HepG2 (cell line): ENCODE measurements at regions not wholly inside any gene's neighbourhood (a gene's known extent, or its start where the extent isn't known, plus 50 kb on each side); places are given as distances from the start of the nearest gene placed in this dataset.
"Not testable (repeated sequence)": the region's sequence is repeated elsewhere in the genome, so short reads cannot be mapped to it uniquely, and the experiment has no call there.

Experiments used
- ATAC-seq: fragments of 200-7000 bp; cut with Tn5 transposase; 3 replicates; pipeline ENCODE4 v1.9.1; 2020; ENCODE audit warnings: mild to moderate bottlenecking, moderate library complexity
- BruUV-seq: library from RNA; stranded (reverse); fragments of 400-500 nt; replicated peaks from 2 replicates; lab custom pipeline; 2021; lab: Mats Ljungman, UMichigan
- CTCF ChIA-PET: fragments of 300-600 bp; formaldehyde crosslinking; extraction: SDS; loops from one replicate; lab custom pipeline; 2021; ENCODE audit warnings: low total read pairs, inconsistent platforms, low intra/inter-chr PET ratio; lab: Yijun Ruan, JAX
- POLR2A ChIA-PET: fragments of 350-600 bp; sonication (Branson Sonifier 250); formaldehyde crosslinking; loops from one replicate; lab custom pipeline; 2020; ENCODE audit warnings: antibody characterized with exemption, inconsistent platforms; lab: Yijun Ruan, JAX
- DNase-seq: peaks from one replicate; pipeline ENCODE4 v3.0.0-alpha.2; 2015; ENCODE audit warnings: low spot score
- FAIRE-seq: peaks from 3 replicates; lab custom pipeline; 2011; peaks lifted over from hg19 to GRCh38; lab: Jason Lieb, UNC
- H2AFZ ChIP-seq: one replicate; pipeline ENCODE4 v1.6.1; 2011; ENCODE audit warnings: low read length, inconsistent platforms
- H3K27ac ChIP-seq: fragments of 300-600 bp; 3 replicates; pipeline ENCODE4 v1.8.0; 2011; ENCODE audit warnings: mixed run types, mild to moderate bottlenecking, mixed read lengths, low read length, inconsistent platforms; ENCODE audit not compliant: insufficient read depth; ENCODE audit errors: extremely low read length
- H3K27me3 ChIP-seq, 2 experiments: fragments of 200-600 bp in 1 of 2; 2 replicates in 1 of 2; 3 replicates in 1 of 2; pipeline versions ENCODE4 v1.6.0 to v1.8.0; 2011; ENCODE audit warnings: low read length in 2 of 2, mild to moderate bottlenecking in 2 of 2, moderate library complexity in 2 of 2, inconsistent platforms in 1 of 2; ENCODE audit not compliant: insufficient read depth in 2 of 2, control insufficient read depth in 1 of 2
- H3K36me3 ChIP-seq, 2 experiments: fragments of 200-600 bp in 1 of 2; replicated peaks in 1 of 2; 2 replicates in 1 of 2; 3 replicates in 1 of 2; pipeline versions ENCODE4 v1.5.1 to v1.8.0; 2011; ENCODE audit warnings: low read length in 2 of 2, inconsistent platforms in 1 of 2; ENCODE audit not compliant: insufficient read depth in 2 of 2, control insufficient read depth in 1 of 2
- H3K4me1 ChIP-seq: 2 replicates; pipeline ENCODE4 v1.5.1; 2012; ENCODE audit warnings: low read length, inconsistent platforms; ENCODE audit not compliant: insufficient read depth
- H3K4me2 ChIP-seq: 2 replicates; pipeline ENCODE4 v1.6.0; 2011; ENCODE audit warnings: low read depth, low read length, inconsistent platforms
- H3K4me3 ChIP-seq, 3 experiments: fragments of 200-600 bp in 1 of 3; sonication (generic), shearing (Covaris generic) in 1 of 3; replicated peaks in 1 of 3; 2 replicates each; pipeline ENCODE4 v1.5.1; 2011 to 2016; ENCODE audit warnings: low read length in 3 of 3, inconsistent platforms in 2 of 3, low read depth in 2 of 3, mild to moderate bottlenecking in 2 of 3, control low read depth in 1 of 3, mixed read lengths in 1 of 3; ENCODE audit not compliant: insufficient read depth in 1 of 3
- H3K79me2 ChIP-seq: one replicate; pipeline ENCODE4 v1.6.1; 2011; ENCODE audit warnings: low read length, inconsistent platforms; ENCODE audit not compliant: insufficient read depth
- H3K9ac ChIP-seq: 2 replicates; pipeline ENCODE4 v1.6.0; 2011; ENCODE audit warnings: mild to moderate bottlenecking, low read depth, low read length, inconsistent platforms; ENCODE audit not compliant: insufficient read depth
- H3K9me3 ChIP-seq: 2 replicates; pipeline ENCODE4 v1.5.1; 2012; ENCODE audit warnings: mild to moderate bottlenecking, low read length
- H4K20me1 ChIP-seq: 2 replicates; pipeline ENCODE4 v1.6.0; 2011; ENCODE audit warnings: inconsistent platforms, mild to moderate bottlenecking, low read length, moderate library complexity; ENCODE audit not compliant: insufficient read depth
- FOSL2 ChIP-seq: sonication (generic); formaldehyde crosslinking; IDR thresholded peaks from 2 replicates; pipeline ENCODE4 v1.4.0; 2020; ENCODE audit warnings: missing genetic modification reagents
- MAFF ChIP-seq: IDR thresholded peaks from 2 replicates; pipeline ENCODE4 v1.6.1; 2011; ENCODE audit warnings: low read depth, low read length, improper control_type of control experiment
- MAFK ChIP-seq, 2 experiments: IDR thresholded peaks in 1 of 2; conservative IDR thresholded peaks in 1 of 2; 2 replicates each; pipeline ENCODE4 v1.6.1; 2011; ENCODE audit warnings: improper control_type of control experiment in 2 of 2, low read length in 2 of 2
- ZBTB7A ChIP-seq: sonication (generic); formaldehyde crosslinking; IDR thresholded peaks from 2 replicates; pipeline ENCODE4 v1.8.0; 2022; ENCODE audit warnings: mild to moderate bottlenecking, missing genetic modification reagents
- ZNF281 ChIP-seq: sonication (generic); formaldehyde crosslinking; IDR thresholded peaks from 2 replicates; pipeline ENCODE4 v1.4.0; 2020; ENCODE audit warnings: missing genetic modification reagents, borderline replicate concordance
- ZNF704 ChIP-seq: sonication (generic); formaldehyde crosslinking; IDR thresholded peaks from 2 replicates; pipeline ENCODE4 v1.8.1; 2023; ENCODE audit warnings: mild to moderate bottlenecking, inconsistent platforms, moderate library complexity, missing genetic modification reagents, borderline replicate concordance
- WGBS: methylation state at CpG from one replicate; pipeline ENCODE4 v1.1.6; 2017; ENCODE audit warnings: low lambda C conversion rate; 5-methylcytosine and 5-hydroxymethylcytosine counted together
- in situ Hi-C: cut with HindIII; loops from 2 replicates; pipeline ENCODE4 v1.10.0; 2017; ENCODE audit warnings: low pct_unique_long_range_greater_than_20kb; ENCODE audit not compliant: extremely low pct_ligation_motif_present
- intact Hi-C: fragments of 100-400 bp; cut with micrococcal nuclease; formaldehyde crosslinking; loops from one replicate; pipeline ENCODE4 v1.10.0; 2022; ENCODE audit not compliant: unreplicated experiment

DNA sequence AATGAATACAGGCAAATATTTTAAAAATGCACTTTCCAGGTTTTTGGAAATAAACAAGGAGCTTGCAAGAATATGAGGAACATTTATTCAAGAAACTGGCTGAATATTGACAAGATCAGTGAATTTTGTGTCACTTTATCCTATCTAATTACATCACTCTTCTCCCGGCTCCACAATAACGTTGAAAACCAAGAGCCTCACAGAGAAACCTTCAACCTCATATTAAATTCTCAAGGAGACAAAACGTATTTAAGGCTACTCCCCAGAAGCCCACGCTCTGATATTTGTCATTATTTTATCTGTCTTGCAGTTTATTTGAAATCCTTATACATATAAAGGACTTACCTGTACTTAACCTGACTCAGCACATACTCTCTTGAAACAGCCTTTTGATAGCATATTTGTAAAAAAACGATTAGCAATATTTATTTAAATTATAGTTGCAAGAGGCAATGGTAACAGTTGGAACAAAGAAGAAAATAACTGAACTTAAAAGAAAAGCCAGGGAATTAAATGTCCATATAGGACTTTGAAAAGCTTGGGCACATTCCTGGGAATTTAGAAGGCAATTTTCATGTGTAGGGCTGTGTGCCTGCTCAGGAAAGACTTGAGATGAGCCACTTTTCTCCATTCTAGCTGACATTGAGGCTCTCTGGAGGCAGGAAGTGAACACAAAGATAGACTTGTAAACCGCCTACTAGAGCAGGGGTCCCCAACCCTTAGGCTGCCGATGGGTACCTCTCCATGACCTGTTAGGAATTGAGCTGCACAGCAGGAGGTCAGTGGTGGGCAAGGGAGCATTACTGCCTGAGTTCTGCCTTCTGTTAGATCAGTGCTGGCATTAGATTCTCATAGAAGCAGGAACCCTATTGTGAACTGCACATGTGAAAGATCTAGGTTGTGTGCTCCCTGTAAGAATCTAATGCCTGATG, 636.4 kb downstream of the SLC16A7 start:
- in situ Hi-C loops = no loop called here
- FAIRE-seq (no peak), ATAC-seq (no peak), DNase-seq (no peak)
- ChIA-PET POLR2A (no interaction called here), CTCF (no interaction called here)
- no peak overlapping the region for H2AFZ ChIP-seq
- no peak for TF ChIP-seq ZNF704 (CRISPR knock-in tag)
- TF ChIP-seq ZBTB7A (CRISPR knock-in tag) = no peak
- TF ChIP-seq MAFF = peak; percentile 58
- TF ChIP-seq MAFK (conservative IDR thresholded peaks at IDR 0.05 in 1 of 2, IDR thresholded peaks at IDR 0.05 in 1 of 2; ENCODE audit: low read length in 2 of 2) = peak; percentile 51 to 78
- 9% methylated on average over 5 of the region's 7 CpGs for WGBS
- H3K79me2 ChIP-seq = no peaks in the 10 kb centered on the region
- H3K9me3 ChIP-seq = no peaks in the 10 kb centered on the region
- H3K4me1 ChIP-seq = no peaks in the 10 kb centered on the region
- no peak overlapping the region for H3K4me3 ChIP-seq
- no peaks in the 10 kb centered on the region for H4K20me1 ChIP-seq
- no peaks in the 10 kb centered on the region; a peak in 1 of 5 replicates for H3K27me3 ChIP-seq
- BruUV-seq = no TSS peak
- no peak overlapping the region for H3K4me2 ChIP-seq
- no peaks in the 10 kb centered on the region for H3K36me3 ChIP-seq
- no peak overlapping the region for H3K9ac ChIP-seq
- intact Hi-C loops = no loop called here
- H3K27ac ChIP-seq = no peak overlapping the region

GRCh38 chr12:60234611-60235195, 638.9 kb downstream of the SLC16A7 start:
- H3K4me3 ChIP-seq, H3K9me3 ChIP-seq, H3K27ac ChIP-seq, H3K27me3 ChIP-seq, H3K36me3 ChIP-seq, in situ Hi-C loops, H4K20me1 ChIP-seq, H2AFZ ChIP-seq, POLR2A ChIA-PET, intact Hi-C loops, CTCF ChIA-PET, ATAC-seq, FAIRE-seq, H3K79me2 ChIP-seq, H3K4me1 ChIP-seq, BruUV-seq, H3K9ac ChIP-seq, H3K4me2 ChIP-seq: not testable (repeated sequence)
- DNase-seq = peak; percentile 9
- WGBS = 16% methylated on average over 5 of the region's 10 CpGs
- TF ChIP-seq ZNF281 (0 out of 2 replicates have a peak, but pooled peaks have one; percentile 17), FOSL2 (0 out of 2 replicates have a peak, but pooled peaks have one; percentile 24)
